Upper lobe of left lung (tissue), 4 donors: ENCODE measurements at regions not wholly inside any gene's neighbourhood (a gene's known extent, or its start where the extent isn't known, plus 50 kb on each side); places are given as distances from the start of the nearest gene placed in this dataset.

Source experiments
- POLR2A ChIP-seq, 4 donors: fragments of 450-650 bp; IDR thresholded peaks; one replicate each; pipeline ENCODE4 v1.5.1; 2016 to 2017; ENCODE audit warnings: antibody characterized with exemption in 4 of 4, mild to moderate bottlenecking in 2 of 4
- POLR2AphosphoS5 ChIP-seq, 2 donors: sonication (generic); formaldehyde crosslinking; IDR thresholded peaks; one replicate each; pipeline ENCODE4 v1.5.1; 2017; ENCODE audit warnings: antibody characterized with exemption in 2 of 2
- TF ChIP-seq, protein P1 (sequence below), 6 experiments: fragments of 450-650 bp in 4 of 6; fragments of 200-600 bp in 2 of 6; sonication (generic) in 2 of 6; IDR thresholded peaks; one replicate each; pipeline ENCODE4 v1.5.1; 2016 to 2019; ENCODE audit warnings: antibody characterized with exemption in 6 of 6

DNA sequence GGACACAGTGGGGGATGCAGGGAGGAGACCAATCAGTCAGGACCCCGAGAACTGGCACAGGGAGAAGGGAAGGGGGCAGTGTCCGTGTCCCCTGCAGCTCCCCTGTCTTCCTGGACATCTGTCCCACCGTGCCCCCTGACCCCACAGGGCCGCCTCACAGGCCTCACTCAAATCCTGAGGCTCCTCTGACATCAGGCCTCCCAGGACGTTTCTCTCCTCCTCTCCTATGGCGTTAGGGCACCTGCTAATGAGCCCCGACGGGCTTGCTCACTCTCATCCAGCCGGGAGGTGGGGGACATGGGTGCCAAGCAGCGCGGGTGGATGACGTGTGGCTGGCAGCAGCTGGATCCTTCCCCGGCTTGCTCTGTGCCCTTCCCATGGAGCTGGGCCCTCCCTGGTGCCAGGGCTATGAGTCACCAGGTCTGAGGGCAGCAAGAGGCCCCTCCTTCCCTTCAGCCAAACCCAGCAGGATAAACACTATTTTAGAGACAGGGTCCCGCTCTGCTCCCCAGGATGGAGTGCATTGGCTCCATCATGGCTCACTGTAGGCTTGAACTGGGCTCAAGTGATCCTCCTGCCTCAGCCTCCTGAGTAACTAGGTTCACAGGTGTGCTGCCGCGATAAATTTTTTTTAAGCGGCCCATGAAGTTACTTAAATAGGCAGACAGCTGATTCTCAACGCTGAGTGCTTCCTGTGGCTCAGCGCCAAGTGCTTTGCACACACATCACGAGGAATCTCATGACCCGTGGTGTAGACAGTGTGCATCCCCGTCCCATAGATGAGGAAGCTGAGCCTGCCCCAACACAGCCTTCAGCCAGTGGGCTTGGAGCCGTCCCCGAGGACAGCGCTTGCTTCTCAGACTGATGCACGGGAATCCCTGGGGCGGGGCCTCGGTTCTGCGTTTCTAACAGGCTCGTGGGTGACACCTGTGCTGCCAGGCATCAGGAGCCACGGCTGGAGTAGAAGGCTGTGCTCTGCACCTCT lies 64.5 kb upstream of the HDAC4 start:
- TF ChIP-seq POLR2A (IDR thresholded peaks at IDR 0.05), result peak in 1 of 4 donors; percentile 51
- TF ChIP-seq, protein P1, sequence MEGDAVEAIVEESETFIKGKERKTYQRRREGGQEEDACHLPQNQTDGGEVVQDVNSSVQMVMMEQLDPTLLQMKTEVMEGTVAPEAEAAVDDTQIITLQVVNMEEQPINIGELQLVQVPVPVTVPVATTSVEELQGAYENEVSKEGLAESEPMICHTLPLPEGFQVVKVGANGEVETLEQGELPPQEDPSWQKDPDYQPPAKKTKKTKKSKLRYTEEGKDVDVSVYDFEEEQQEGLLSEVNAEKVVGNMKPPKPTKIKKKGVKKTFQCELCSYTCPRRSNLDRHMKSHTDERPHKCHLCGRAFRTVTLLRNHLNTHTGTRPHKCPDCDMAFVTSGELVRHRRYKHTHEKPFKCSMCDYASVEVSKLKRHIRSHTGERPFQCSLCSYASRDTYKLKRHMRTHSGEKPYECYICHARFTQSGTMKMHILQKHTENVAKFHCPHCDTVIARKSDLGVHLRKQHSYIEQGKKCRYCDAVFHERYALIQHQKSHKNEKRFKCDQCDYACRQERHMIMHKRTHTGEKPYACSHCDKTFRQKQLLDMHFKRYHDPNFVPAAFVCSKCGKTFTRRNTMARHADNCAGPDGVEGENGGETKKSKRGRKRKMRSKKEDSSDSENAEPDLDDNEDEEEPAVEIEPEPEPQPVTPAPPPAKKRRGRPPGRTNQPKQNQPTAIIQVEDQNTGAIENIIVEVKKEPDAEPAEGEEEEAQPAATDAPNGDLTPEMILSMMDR (IDR thresholded peaks at IDR 0.05), result no peak
- TF ChIP-seq POLR2AphosphoS5 (IDR thresholded peaks at IDR 0.05), result peak in 1 of 2 donors; percentile 23
